HG03103 (cell line): ENCODE measurements at regions not wholly inside any gene's neighbourhood (a gene's known extent, or its start where the extent isn't known, plus 50 kb on each side); places are given as distances from the start of the nearest gene placed in this dataset.

Experiments used
- ATAC-seq: cut with Tn5 transposase; IDR thresholded peaks from one replicate; pipeline ENCODE4 v1.9.1; 2021; ENCODE audit warnings: low read depth; ENCODE audit not compliant: unreplicated experiment

DNA sequence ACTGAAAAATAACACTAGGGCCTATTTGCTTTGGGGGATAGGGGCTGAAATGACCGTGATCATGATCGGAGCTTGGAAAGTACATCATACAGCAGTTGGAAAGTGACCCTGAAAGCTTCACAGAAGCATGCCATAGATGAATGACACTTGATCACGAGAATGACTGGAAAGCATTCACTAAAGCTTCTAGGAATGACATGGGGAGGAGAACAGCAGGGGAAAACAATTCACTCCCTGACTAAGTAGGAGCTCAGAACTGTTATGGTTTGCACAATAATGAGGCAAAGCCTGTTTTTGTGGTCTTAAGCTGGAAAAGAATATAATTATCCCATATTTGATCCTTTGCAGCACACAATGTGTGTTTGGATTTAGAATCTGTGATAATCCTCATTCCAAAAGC, 237.5 kb downstream of the NOL4 start:
- ATAC-seq = no peak

DNA sequence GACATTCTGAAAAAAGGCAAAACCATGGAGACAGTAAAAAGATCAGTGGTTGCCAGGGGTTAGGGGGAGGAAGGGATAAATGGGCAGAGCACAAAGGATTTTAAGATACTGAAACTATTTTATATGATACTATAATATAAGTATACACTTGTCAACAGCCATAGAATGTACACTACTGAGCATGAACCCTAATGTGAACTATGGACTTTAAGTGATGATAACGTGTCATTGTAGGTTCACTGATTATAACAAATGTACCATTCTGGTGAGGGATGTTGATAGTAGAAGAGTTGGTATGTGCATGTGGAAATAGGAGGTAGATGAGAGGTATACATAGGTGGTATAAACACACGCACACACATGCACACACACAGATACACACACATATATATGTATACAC, 241.6 kb downstream of the NOL4 start:
- no peak for ATAC-seq

DNA sequence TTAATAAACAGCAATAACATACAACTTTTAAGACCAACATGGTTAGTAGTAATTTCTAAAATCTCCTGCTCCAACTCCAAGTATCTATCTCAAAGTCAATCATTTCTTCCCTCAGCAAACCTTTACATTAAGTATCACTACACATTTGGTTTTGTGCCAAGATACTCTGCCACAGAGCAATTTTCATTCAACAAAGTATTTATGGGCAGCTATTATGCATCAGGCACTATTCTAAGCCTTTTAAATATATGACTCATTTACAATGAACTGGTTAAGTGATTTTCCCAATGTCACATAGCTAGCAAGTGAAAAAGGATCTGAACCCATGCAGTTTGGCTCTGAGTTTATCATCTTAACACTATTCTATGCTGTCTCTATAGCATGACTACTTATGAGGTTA, 264.3 kb downstream of the NOL4 start:
- no peak for ATAC-seq

DNA sequence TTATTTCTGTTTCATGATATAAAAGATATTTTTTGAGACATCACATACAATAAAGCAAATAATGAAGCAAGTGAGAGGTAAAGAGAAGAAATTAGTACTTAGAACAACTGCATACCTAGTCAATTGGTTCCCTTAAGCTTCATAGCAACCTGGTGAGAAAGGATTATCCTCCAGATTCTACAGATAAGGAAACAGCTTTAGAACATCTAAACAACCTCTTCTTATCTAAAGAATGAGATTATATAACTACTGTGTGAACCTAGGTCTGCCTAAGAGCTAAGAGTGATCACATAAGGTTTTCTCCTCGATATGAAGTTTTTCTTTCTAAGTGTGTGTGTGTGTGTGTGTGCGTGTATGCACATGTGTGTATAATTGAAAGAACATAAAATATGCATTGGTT, 265.1 kb downstream of the NOL4 start:
- no peak for ATAC-seq

DNA sequence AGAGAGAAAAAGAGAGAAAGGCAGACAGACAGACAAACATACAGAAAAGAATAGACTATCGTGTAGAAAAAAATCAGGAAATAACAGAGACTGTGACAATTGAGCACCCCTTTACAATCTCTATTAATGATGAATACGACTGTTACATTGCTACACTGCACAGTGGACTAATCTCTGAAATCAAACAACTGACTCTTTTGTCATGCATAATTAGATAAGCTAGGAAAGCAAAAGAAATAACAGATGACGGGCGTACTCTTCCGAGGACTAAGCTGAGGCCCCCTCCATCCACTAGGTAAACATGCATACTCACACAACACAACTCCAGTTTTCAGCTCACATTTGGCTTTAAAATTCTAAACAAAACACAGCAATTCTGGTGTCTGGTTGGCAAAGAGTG, 267.0 kb downstream of the NOL4 start:
- ATAC-seq = no peak

DNA sequence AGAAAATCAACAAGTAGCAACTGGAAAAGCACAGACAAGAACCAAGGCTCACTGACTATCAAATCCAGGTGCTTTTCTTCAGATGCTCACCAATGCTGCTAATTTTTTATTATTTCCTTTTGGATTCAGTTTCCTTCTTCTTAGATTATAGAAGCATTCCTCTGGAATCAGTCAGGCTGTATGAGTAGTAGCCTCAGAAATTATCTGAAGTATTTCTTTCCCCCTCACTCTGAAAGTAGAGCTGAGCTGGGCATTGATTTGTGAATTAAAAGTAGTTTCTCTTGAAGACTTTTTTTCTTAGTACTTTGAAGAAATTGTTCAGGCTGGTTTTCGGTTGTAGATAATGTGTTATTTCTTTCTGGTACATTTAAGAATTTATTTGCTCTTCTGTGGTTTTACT, 273.7 kb downstream of the NOL4 start:
- ATAC-seq = no peak

DNA sequence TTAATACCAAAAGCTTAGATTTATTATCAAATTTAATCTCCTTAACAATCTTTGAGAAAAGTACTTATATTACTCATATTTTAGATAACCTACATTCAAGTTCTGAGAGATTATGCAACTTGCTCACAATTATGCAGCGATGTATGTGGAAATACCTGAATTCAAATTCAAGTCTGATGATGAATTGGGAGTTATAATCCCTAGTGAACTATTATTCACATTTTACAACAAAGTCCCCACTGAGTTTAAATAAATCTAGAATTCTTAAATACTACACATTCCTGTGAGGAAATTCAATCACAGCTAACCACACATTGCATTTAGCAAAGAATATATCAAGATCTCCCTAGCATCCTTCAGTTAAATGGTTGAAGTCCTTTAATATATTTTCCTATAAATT, 278.4 kb downstream of the NOL4 start:
- no peak for ATAC-seq

DNA sequence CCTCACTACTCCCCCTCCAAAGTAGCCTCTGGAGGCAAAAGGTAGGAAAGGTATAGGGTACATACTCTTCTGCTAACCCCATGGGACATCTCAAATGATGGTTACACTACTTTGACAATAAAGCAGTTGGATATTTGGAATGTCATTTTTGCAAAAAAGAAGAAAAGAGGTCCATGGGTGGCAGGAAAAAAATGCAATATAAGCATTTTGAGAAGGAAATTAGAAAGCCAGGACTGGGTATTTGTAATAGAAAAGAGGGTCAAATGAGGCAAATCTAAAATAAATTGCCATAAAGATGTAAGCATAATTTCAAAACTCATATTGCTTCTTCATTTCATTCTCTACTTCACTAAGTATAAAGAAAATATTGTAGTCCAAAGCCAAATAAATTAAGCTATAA, 280.2 kb downstream of the NOL4 start:
- ATAC-seq = no peak

DNA sequence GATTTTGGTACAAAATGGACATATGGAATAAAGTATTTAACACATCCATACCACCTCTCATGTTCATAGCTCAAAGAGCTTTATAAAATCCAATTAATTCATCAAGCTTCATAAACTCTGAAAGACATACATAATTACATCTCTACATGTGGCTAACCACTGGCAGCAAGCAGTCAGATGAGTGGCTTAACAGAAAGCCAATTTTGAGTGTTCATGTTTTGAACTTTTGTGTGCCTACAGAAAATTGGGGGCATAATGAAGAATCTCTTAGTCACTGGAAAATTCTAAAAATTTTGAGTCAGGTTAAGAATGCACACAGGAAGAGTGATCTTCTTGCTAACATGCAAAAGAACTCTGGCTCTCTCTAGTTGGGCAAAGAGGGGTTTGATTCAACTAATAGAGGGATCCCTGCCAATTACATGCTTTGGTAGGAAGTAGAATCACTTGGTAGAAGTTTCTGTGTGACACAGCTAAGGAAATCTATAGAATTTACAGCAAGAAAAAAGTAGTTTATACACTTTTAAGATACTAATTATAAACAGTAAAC, 287.4 kb downstream of the NOL4 start:
- ATAC-seq = no peak

DNA sequence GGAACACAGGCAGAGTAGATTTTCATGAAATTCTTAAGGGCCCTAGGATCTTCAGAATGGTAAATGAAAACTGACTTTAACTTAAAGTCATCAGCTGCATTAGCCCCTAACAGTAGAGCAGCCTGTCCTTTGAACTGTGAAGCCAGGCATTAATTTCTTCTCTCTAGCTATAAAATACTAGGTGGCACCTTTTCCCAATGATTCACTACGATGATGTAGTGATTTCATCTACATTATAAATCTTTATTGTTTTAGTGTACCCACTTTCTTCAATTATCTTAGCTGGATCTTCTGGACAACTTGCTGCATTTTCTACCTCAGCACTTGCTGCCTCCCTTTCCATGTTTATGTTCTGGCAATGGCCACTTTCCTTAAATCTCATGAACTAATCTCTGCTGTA, 290.5 kb downstream of the NOL4 start:
- ATAC-seq = no peak

DNA sequence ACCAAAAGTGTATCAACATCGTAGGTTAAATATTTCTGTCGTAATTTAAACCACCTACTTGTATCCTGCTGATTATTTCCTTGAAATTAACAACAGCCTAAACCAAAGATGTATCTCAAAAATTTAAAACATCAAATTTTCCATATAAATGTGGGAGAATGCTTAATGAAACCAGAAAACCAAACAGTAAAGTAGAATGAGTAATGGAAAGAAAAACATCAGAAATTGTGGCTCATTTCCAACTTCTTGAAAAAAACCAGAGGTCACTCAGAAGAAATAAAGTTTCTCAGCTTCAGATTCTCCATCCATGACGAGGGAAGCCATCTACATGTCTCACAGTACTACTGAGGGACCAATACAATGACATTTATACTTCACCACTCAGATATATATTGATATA, 296.5 kb downstream of the NOL4 start:
- no peak for ATAC-seq

DNA sequence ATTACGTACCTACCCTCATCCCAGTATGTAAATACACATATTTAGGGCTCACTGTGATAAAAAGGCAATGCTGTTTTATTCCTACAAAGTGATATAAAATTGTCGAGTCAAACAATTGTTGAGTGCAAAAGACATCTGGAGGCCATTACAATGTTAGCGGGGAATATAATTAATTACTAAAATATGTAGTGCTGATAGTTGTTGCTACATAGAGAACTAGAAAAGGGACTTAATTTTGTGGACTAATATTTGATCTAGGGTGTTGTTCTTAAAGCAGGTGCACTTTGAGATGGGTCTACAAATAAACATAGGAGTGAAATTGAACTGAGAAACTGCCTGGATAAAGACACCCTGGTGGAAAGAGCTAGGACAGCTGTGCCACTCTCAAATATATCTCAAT, 300.1 kb downstream of the NOL4 start:
- no peak for ATAC-seq

DNA sequence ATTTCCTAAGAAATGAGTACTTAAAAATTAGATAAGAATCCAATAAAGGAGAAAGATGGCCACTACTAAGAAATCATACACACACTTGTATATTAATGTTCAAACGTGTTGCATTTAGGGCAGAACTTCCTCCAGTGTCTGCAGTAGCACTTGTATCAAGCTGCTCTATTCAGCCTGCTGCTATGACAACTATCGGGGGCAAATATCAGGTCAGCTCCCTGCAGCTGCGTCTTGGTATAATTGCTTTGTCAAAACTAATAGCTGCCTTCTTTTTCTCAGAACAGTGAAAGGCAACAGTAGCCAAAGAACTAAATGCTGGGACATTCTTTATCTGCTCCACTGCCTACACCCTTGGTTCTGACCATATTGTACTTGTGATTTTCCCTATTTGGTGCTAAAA, 300.7 kb downstream of the NOL4 start:
- no peak for ATAC-seq

DNA sequence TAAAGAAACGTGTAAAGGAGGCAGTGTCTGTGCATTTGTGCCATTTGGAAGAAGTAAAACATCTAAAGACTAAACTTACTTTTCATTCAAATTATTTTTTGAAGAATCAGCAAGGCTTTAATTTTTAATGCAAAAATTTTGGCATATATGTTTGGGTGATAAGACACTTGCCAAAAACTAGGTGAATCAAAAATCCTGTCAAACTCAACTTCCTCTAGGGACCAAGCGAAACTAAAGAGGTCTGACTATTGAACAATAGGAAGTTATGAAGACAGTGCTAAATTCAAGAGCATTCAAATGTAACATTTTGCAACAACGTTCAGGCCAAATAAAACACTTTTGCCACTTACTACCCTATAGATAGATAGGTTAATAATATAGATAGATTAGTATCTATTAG, 306.1 kb downstream of the NOL4 start:
- no peak for ATAC-seq

DNA sequence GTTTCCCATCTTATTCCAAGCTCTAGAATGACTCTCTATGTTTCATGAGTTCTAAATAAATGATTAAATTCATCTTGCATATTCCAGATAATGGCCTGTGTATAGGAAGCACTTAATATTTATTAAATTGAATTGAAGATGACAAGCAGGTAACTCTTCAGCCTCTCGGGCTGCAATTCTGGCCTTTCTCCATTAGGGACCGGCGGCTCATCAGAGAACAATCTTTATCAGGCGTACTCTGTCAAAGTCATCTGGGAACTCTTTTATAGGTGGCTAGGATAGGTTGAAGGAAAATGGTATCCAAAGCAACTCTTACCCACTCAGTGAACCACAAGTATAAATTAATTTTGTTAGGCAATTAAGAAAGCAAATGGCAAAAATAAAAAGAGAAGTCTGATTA, 308.5 kb downstream of the NOL4 start:
- ATAC-seq = no peak

DNA sequence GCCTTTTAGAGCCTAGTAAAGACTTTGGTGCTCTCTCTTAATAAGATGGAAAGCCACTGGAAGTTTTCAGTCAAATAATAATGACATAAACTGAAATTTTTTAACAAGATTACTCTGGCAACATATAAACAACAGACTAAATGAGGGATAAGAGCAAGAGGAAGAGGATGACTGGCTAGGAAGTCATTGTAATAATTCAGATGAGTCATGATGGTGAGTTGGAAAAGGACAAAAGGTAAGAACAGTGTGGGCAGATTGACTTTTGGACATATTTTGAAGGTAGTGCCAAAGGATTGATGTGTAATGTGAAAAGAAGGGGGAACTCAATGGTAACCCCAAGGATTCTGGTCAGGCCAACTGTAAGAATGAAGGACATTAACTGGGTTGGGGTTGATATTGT, 310.3 kb downstream of the NOL4 start:
- no peak for ATAC-seq

DNA sequence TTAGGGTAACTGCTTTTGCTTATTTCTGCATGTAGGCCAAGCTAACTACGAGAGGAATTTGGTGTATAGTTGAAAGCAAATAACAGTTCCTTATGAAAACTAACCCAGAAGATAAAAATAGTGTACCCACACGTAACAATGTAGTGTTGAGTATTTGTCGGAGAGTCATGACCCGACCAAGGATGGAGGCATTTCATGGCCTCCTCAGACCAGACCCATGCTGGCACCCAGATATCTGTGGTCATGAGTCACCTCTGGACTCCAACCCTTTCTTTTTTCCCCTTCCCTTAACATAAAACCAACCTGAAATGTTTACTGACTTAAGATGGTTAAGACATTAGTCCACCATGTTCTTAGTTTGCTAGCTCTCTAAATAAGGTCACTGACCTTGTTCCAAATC, 318.7 kb downstream of the NOL4 start:
- ATAC-seq = no peak

DNA sequence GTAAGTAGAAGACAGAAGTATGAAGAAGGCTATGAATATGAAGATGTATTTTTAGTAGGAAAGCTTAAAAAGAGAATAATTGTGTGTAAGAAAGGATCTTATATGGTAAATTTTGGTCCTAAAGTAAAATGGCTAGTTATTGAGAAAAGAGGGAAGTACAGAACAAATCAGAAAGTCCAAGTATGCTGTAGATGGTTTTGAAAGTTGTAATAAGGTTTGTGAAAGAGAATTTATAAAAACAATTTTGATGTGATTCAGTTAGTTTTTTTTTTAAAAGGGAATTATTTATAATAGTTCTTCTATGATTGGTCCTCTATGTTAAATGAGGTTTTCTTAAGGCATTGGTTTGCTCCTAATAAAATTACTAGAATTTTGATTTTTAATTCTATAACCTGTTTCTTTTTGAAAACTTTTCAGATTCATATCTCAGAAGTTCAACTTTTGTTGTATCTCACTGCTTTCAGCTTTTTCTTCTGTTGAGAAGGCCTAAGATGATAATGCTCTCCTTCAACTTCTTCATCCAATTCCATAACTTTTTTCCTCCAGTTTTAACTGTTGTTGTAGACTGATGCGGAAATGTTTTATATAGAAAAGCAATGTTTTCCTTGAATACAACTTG, 322.7 kb downstream of the NOL4 start:
- ATAC-seq = no peak

DNA sequence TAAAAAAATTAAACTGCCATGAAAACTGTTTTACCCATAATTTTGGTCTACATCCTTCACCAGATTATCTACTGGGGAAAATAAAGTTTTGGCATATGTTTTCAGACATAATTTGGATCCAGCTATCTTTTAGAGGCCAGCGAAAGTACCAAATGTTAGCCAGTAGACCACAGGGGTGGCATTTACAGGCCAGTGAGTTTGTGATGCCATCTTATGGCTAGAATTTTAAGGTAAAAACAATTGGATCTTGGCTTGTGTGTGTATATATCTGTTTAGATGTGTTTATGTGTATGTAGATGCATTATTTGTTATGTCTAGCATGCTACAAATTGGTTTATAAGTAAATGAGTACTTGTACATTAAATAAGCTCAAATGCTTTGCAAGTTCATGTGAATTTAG, 322.6 kb downstream of the ASXL3 start:
- no peak for ATAC-seq

DNA sequence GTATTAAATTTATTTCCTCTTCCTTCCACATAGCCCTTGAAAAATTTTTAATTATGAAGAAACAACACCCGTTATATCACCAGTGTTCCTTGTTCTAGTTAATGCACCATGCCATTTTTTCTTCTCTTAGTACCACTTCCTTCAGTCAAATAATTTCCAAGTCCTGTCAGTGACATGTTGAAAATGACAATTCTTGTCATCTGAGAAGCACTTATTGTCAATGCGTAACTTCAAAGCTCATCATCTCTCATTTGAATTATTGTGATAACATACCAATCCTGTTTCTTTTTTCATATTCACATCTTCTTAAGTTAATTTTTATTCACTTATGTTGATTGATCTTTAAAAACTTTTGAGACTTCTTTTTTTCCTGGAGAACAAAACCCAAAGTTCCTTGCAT, 320.4 kb downstream of the ASXL3 start:
- no peak for ATAC-seq

DNA sequence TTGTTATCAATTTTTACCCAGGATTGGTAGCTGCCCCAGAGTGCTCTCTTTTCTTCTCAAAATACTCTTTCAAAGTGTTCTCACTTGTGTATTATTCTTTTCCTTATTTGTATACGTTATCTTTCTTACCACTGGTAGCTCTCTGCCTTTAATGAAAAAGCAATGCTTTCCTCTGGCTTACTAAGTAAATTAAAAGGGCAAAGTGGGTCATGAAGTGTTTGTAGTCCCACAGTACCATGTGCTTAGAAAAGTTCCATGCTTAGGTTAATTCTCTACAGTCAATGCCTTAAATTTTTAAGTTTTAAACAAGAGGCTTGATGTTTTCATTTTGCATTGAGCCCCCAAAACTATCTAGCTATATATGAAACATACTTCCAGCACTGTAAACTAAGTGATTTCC, 300.2 kb downstream of the ASXL3 start:
- no peak for ATAC-seq

DNA sequence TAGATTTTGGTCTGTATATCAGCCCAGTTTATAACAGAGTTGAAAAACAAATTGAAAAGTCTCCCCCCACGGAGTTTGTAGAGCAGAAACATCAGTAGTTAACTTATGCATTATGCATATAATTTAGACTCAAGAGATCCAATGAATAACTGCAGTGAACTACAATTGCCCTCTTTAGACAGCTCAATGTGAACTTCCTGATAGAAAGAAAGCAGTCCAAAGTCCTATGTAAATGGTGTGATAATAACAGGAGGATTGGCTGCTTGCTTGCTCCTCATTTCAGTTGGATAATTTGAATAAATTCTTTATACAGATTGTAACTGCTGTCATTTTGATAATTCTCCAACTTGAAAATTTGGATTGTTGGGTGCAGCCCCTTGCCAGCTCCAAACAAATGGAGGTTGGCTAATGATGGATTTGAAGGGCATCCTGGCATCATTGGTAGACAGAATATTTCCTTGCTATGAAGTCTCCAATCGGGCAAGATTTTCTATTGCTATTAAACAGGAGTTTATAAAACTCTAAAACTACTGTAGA, 297.1 kb downstream of the ASXL3 start:
- ATAC-seq = no peak

DNA sequence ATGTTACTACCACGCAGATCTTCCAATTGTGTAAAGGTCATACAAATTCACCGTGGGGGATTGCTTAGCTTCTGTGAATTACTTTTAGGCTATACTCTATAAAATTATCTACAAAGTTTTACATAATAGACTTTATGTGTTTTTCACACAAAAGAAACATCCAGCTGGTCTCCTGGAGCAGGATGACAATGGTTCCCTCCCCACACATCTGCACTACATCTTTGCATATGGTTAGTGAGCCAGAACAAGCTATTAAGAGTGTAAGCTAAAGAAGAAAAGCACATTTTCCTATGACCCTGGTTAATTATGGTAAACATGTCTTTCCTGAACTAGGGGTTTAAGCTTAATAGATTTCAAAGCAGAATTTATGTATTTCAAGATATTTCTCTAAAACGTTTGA, 295.1 kb downstream of the ASXL3 start:
- ATAC-seq = no peak
